ENCODE measurements at regions not wholly inside any gene's neighbourhood (a gene's known extent, or its start where the extent isn't known, plus 50 kb on each side); places are given as distances from the start of the nearest gene placed in this dataset.

GRCh38 chr4:162894387-162894786 lies 272.3 kb downstream of the NAF1 start:
- TF ChIP-seq CTCF (IDR thresholded peaks at IDR 0.05) (no peak), POLR2A (IDR thresholded peaks at IDR 0.05) (no peak)

Data from uterus (tissue), 2 donors.